ENCODE measurements at regions not wholly inside any gene's neighbourhood (a gene's known extent, or its start where the extent isn't known, plus 50 kb on each side); places are given as distances from the start of the nearest gene placed in this dataset.
"Not testable (repeated sequence)": the region's sequence is repeated elsewhere in the genome, so short reads cannot be mapped to it uniquely, and the experiment has no call there.

DNA sequence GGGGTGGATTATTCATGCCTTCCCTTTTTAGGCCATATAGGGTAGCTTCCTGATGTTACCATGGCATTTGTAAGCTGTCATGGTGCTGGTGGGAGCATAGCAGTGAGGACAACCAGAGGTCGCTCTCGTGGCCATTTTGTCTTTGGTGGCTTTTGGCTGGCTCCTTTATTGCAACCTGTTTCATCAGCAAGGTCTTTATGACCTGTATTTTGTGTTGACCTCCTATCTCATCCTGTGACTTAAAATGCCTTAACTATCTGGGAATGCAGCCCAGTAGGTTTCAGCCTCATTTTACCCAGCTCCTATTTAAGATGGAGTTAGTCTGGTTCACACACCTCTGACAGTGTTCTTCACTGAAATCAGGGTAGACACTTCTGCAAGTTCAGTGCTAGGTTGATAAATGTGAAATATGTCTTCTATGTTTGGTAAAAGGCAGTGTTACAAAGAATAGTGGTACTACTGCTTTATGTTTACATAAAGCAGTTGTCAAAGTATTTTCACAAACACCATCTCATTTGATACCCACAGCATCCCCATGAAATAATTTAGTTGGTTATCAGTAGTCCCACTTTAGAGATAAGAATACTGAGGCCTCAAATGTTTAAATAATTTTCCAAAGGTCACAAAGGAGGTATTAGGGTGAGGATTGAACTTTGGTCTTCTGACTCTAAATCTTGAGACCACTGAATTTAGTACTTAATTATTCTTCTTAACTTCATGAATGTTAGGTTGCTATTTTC is 77.1 kb upstream of the C4orf54 start:
- CTCF ChIA-PET, result no interaction called here
- no peak for TF ChIP-seq HDGF (IDR thresholded peaks at IDR 0.05; ENCODE audit: borderline replicate concordance)
- POLR2A ChIA-PET, result no interaction called here
- no peak for DNase-seq (ENCODE audit: extremely low spot score)

DNA sequence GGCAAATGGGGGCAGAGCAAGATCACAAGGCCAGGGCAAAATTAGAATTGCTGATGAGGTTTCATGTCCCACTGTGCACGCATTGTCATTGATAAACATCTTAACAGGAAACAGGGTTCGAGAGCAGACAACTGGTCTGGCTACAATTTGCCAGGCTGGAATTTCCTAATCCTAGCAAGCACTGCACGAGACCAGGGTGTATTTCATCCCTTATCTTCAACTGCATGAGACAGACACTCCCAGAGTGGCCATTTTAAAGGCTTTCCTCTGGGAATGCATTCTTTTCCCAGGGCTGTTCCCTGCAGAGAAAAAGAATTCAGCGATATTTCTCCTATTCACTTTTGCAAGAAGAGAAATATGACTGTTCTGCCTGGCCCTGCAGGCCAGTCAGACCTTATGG is 75.8 kb upstream of the C4orf54 start:
- DNase-seq (ENCODE audit: extremely low spot score); CTCF ChIA-PET; POLR2A ChIA-PET: not testable (repeated sequence)

DNA sequence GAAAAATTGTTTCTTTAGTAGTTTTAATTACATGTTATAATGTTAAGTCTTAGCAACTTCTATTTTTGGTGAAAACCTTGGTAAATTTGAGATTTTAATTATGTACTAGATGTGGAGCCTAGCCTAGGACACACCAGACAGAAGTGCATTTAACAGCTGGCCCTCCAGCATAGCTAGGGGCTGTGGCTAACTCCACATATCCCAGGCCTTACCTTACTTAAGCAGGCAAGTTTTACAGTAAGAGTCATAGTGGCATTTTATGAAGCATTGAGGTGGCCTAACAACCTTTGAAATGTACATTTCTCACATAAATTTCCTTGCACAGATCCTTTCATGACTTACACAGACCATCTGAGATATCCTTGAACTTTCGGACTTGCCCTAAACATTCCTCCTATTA is 71.6 kb upstream of the C4orf54 start:
- TF ChIP-seq FOXM1 (IDR thresholded peaks at IDR 0.05; ENCODE audit: borderline replicate concordance) (no peak), ELF4 (IDR thresholded peaks at IDR 0.05) (no peak), LEF1 (IDR thresholded peaks at IDR 0.05; ENCODE audit: borderline replicate concordance) (no peak), CTBP1 (IDR thresholded peaks at IDR 0.05; ENCODE audit: borderline replicate concordance) (no peak), SUZ12 (IDR thresholded peaks at IDR 0.05) (no peak), SP1 (IDR thresholded peaks at IDR 0.05) (no peak), BHLHE40 (IDR thresholded peaks at IDR 0.05; ENCODE audit: borderline replicate concordance) (no peak), HDGF (IDR thresholded peaks at IDR 0.05; ENCODE audit: borderline replicate concordance) (no peak), ARNT (IDR thresholded peaks at IDR 0.05) (no peak), ZNF384 (IDR thresholded peaks at IDR 0.05) (no peak), L3MBTL2 (conservative IDR thresholded peaks at IDR 0.05) (no peak), FOXA1 (IDR thresholded peaks at IDR 0.05) (no peak), TARDBP (IDR thresholded peaks at IDR 0.05) (no peak), NFRKB (IDR thresholded peaks at IDR 0.05) (no peak), FOXK2 (IDR thresholded peaks at IDR 0.05) (no peak)
- TF ChIP-seq, protein P1, sequence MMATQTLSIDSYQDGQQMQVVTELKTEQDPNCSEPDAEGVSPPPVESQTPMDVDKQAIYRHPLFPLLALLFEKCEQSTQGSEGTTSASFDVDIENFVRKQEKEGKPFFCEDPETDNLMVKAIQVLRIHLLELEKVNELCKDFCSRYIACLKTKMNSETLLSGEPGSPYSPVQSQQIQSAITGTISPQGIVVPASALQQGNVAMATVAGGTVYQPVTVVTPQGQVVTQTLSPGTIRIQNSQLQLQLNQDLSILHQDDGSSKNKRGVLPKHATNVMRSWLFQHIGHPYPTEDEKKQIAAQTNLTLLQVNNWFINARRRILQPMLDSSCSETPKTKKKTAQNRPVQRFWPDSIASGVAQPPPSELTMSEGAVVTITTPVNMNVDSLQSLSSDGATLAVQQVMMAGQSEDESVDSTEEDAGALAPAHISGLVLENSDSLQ (IDR thresholded peaks at IDR 0.05), result no peak
- ChIA-PET CTCF (no interaction called here), POLR2A (no interaction called here)
- DNase-seq (ENCODE audit: extremely low spot score), result no peak

DNA sequence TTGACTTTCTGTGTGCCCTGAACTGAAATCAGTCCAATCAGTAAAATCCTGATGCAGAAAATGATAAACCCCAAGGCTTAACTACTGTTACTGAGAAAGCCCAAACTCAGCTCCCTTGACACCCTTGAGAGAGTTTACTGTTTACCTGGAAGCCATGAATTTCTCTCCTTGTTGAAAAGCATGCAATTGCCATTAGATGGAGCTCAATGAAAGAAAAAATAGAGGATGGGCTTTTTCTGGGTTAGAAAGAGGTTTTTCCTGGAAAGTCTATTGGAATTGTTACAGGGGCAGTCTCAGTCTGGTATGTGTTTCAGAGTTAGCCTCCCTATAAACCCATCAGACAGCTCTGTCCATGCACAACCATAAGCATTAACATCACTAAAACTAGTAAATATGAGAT is 66.4 kb upstream of the C4orf54 start:
- TF ChIP-seq SUZ12 (IDR thresholded peaks at IDR 0.05), result no peak
- no peak for TF ChIP-seq ARNT (IDR thresholded peaks at IDR 0.05)
- TF ChIP-seq HDGF (IDR thresholded peaks at IDR 0.05; ENCODE audit: borderline replicate concordance), result no peak
- TF ChIP-seq BHLHE40 (IDR thresholded peaks at IDR 0.05; ENCODE audit: borderline replicate concordance), result no peak
- no peak for TF ChIP-seq LEF1 (IDR thresholded peaks at IDR 0.05; ENCODE audit: borderline replicate concordance)
- DNase-seq (ENCODE audit: extremely low spot score), result no peak
- CTCF ChIA-PET, result no interaction called here
- POLR2A ChIA-PET, result no interaction called here

DNA sequence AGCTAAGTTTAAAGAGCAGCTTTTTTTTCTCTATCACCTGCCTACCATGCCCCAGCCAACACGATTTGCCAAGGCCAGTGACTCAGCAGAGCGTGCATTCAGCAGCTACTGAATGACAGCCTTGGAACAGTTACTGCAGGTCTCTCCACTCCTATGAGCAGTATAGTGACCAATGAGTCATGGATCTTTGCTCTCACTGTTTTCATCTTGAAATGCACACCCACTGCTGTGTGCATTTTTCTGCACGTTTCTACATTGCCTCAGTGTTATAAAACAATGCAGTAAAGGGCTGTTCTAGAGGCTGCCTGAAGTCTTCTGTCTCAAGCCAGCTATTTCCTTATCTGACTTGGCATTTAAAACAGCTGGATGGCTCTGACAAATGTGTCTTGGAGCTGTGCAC is 66.0 kb upstream of the C4orf54 start:
- ChIA-PET POLR2A (no interaction called here), CTCF (no interaction called here)
- no peak for DNase-seq (ENCODE audit: extremely low spot score)
- TF ChIP-seq ZNF384 (IDR thresholded peaks at IDR 0.05) (no peak), NFRKB (IDR thresholded peaks at IDR 0.05) (no peak), LEF1 (IDR thresholded peaks at IDR 0.05; ENCODE audit: borderline replicate concordance) (no peak), CTBP1 (IDR thresholded peaks at IDR 0.05; ENCODE audit: borderline replicate concordance) (no peak), FOXK2 (IDR thresholded peaks at IDR 0.05) (no peak)

DNA sequence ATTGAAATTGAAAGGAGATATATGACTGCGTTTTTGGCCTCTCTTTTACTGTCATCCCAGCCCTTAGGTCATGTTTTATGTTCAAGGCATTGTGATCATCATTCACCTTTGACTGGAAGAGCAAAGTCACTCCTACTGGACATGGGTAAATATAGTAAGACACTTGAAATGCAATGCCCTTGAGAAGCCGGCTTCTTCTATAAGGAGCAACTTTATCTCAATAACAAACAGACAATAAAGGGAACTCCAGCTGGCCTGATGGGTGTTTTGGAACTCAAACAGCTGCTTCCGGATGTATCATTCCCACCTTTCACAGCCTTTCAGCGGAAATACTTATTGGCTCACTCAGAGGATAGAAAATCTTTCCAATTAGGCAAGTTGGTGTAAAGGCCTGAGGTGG is 65.1 kb upstream of the C4orf54 start:
- DNase-seq (ENCODE audit: extremely low spot score), result no peak
- ChIA-PET CTCF (no interaction called here), POLR2A (no interaction called here)
- TF ChIP-seq CTBP1 (IDR thresholded peaks at IDR 0.05; ENCODE audit: borderline replicate concordance) (no peak), FOXK2 (IDR thresholded peaks at IDR 0.05) (no peak), FOXA1 (IDR thresholded peaks at IDR 0.05) (no peak), HDGF (IDR thresholded peaks at IDR 0.05; ENCODE audit: borderline replicate concordance) (no peak), NFRKB (IDR thresholded peaks at IDR 0.05) (no peak), L3MBTL2 (conservative IDR thresholded peaks at IDR 0.05) (no peak), SUZ12 (IDR thresholded peaks at IDR 0.05) (no peak), FOXM1 (IDR thresholded peaks at IDR 0.05; ENCODE audit: borderline replicate concordance) (no peak), ARNT (IDR thresholded peaks at IDR 0.05) (no peak)
- TF ChIP-seq, protein P1 (IDR thresholded peaks at IDR 0.05), result no peak

DNA sequence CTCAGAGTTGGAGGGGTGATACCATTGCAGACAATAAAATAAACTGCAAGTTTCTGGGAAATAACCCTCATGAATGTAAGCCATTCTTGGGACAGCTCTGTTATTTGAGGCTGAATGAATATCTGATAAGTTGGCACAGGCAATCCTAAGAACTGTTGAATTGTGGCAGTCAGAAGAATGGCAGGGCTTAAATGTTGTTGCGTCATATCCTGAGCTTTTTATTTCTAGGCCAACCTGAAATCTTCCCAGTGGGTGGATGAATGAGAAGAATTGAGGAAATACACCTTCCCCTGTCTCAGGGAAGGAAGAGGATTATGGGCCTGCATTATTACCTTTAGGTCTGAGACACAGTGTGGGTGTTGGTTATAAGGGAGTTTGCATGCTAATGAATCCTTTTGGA is 64.4 kb upstream of the C4orf54 start:
- DNase-seq (ENCODE audit: extremely low spot score), result no peak
- TF ChIP-seq ELF4 (IDR thresholded peaks at IDR 0.05) (no peak), FOXK2 (IDR thresholded peaks at IDR 0.05) (no peak), LEF1 (IDR thresholded peaks at IDR 0.05; ENCODE audit: borderline replicate concordance) (no peak), FOXM1 (IDR thresholded peaks at IDR 0.05; ENCODE audit: borderline replicate concordance) (no peak), SP1 (IDR thresholded peaks at IDR 0.05) (no peak), NFRKB (IDR thresholded peaks at IDR 0.05) (no peak), SUZ12 (IDR thresholded peaks at IDR 0.05) (no peak), L3MBTL2 (conservative IDR thresholded peaks at IDR 0.05) (no peak), BHLHE40 (IDR thresholded peaks at IDR 0.05; ENCODE audit: borderline replicate concordance) (no peak), ARNT (IDR thresholded peaks at IDR 0.05) (no peak), CTBP1 (IDR thresholded peaks at IDR 0.05; ENCODE audit: borderline replicate concordance) (no peak), HDGF (IDR thresholded peaks at IDR 0.05; ENCODE audit: borderline replicate concordance) (no peak), TARDBP (IDR thresholded peaks at IDR 0.05) (no peak), ZNF384 (IDR thresholded peaks at IDR 0.05) (no peak), FOXA1 (IDR thresholded peaks at IDR 0.05) (no peak)
- TF ChIP-seq, protein P1 (IDR thresholded peaks at IDR 0.05), result no peak
- POLR2A ChIA-PET, result no interaction called here
- CTCF ChIA-PET, result no interaction called here

Measured in HEK293T (cell line).